ENCODE measurements at regions not wholly inside any gene's neighbourhood (a gene's known extent, or its start where the extent isn't known, plus 50 kb on each side); places are given as distances from the start of the nearest gene placed in this dataset.

GRCh38 chr3:17974206-17974841 lies 231.9 kb upstream of the TBC1D5 start:
- H3K27ac ChIP-seq = no peak overlapping the region

DNA sequence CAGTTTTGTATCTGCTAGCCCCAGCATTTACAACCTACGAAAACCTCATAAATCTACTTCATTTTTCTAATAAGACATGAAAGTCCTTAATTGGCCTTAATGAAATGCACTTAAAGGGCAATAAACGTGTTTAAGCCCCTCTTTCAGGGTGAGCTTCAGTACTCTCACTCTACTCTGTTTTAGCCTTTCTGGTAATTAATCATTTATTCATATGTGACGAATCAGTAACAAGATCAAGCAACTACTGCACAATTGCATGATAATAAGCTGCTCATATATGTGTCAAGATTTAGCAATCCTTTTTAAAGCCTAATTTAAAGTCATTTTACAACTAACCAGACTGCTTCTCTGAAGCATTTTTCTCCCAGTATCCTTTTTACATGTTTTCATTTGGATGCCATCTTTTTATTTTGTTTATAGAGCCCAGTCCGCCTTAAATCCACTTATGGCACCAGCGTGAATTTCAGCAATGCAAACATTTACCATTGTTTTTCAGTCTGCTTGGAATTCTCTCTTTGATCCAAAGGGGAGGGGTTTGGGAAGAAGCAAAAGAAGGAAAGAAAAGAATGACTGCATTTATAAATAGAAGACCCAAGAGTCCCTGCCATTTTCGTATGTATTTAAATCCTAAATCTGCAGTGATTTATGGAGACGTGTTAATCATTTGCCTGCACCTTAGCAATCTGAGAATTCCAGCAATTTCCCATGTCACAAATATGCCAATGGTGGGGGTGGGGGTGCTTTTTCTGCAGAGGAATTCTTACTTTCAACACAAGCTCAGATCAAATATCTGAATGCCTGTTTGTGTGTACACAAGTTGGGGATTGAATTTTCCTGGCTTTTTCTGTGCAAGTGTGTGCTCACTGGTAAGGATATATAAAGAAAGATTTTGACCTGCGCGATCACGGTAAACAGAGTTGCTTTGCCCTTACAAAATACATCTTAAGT lies 230.8 kb upstream of the TBC1D5 start:
- DNase-seq = peak in 3 of 4 donors; percentile 9 to 22 (median 12)
- no peak overlapping the region for H3K4me3 ChIP-seq
- 29 to 33% methylated on average over 10 of the region's 10 CpGs for WGBS, 2 donors
- peak; percentile 64 for ATAC-seq
- no peak for TF ChIP-seq CTCF (IDR thresholded peaks at IDR 0.05)
- TF ChIP-seq POLR2A (IDR thresholded peaks at IDR 0.05) = no peak
- intact Hi-C loops (cut with DNase I) = no loop called here
- no peaks in the 10 kb centered on the region for H3K27me3 ChIP-seq
- H3K27ac ChIP-seq = peak overlapping the region in 2 of 4 donors; percentile 32 to 35
- peaks cover 10% of the 10 kb centered on the region for H3K4me1 ChIP-seq
- no peaks in the 10 kb centered on the region for H3K9me3 ChIP-seq
- no peaks in the 10 kb centered on the region for H3K36me3 ChIP-seq (replicated peaks in 1 of 2; ENCODE audit: insufficient read depth in 1 of 2, low read depth in 2 of 2)

More at GRCh38 chr3:17974206-17974841, 231.9 kb upstream of the TBC1D5 start:
- intact Hi-C loops (cut with DNase I) = no loop called here
- ATAC-seq (no peak), DNase-seq (no peak)
- no peak for TF ChIP-seq POLR2A (IDR thresholded peaks at IDR 0.05)
- TF ChIP-seq CTCF (IDR thresholded peaks at IDR 0.05) = peak in 1 of 7 experiments; percentile 2
- H3K4me3 ChIP-seq = no peak overlapping the region
- peaks cover 10% of the 10 kb centered on the region for H3K4me1 ChIP-seq
- 79 to 92% methylated on average over 1 of the region's 1 CpG for WGBS, 2 donors
- no peaks in the 10 kb centered on the region for H3K9me3 ChIP-seq
- no peaks in the 10 kb centered on the region for H3K27me3 ChIP-seq
- no peaks in the 10 kb centered on the region for H3K36me3 ChIP-seq (replicated peaks in 1 of 2; ENCODE audit: insufficient read depth in 1 of 2, low read depth in 2 of 2)

DNA sequence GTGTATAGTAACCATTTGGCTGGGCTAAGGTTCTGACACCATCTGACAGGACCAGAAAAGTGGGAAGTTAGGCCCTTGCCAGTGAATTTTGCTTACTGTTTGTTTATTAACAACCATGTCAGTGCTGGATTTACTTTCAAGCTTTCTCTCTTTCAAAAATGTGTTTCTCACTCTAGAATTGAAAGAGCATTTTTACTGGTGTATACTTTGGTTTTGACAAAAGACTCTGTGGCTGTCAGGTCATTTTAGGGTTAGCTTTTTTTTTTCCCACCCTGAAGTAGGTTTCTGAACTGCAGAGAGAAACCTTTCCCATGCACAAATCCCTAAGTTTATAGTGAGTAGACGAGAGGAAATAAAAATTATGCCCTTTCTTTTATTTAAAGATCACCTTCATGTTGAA lies 230.0 kb upstream of the TBC1D5 start:
- no peak for TF ChIP-seq POLR2A (IDR thresholded peaks at IDR 0.05)
- no peak for TF ChIP-seq CTCF (IDR thresholded peaks at IDR 0.05)
- 52% methylated on average over 1 of the region's 1 CpG for whole genome bisulfite sequencing, 2 donors
- Histone ChIP-seq H3K27me3 (no peaks in the 10 kb centered on the region), H3K27ac (peak overlapping the region in 2 of 4 donors; percentile 32 to 35), H3K4me3 (no peak overlapping the region), H3K36me3 (replicated peaks in 1 of 2; ENCODE audit: insufficient read depth in 1 of 2, low read depth in 2 of 2) (no peaks in the 10 kb centered on the region), H3K4me1 (peaks cover 10% of the 10 kb centered on the region), H3K9me3 (no peaks in the 10 kb centered on the region)
- intact Hi-C loops (cut with DNase I) = no loop called here
- DNase-seq (no peak), ATAC-seq (no peak)

- Histone ChIP-seq H3K9me3 (no peaks in the 10 kb centered on the region), H3K4me1 (peaks cover 10% of the 10 kb centered on the region), H3K27ac (no peak overlapping the region), H3K36me3 (replicated peaks in 1 of 2; ENCODE audit: insufficient read depth in 1 of 2, low read depth in 2 of 2) (no peaks in the 10 kb centered on the region), H3K4me3 (no peak overlapping the region), H3K27me3 (no peaks in the 10 kb centered on the region)
- 50 to 67% methylated on average over 1 of the region's 1 CpG for WGBS, 2 donors
- intact Hi-C loops (cut with DNase I) = no loop called here
- TF ChIP-seq CTCF (IDR thresholded peaks at IDR 0.05) (no peak), POLR2A (IDR thresholded peaks at IDR 0.05) (no peak)
- ATAC-seq (no peak), DNase-seq (no peak)
These were observed 229.6 kb upstream of the TBC1D5 start for GRCh38 chr3:17972030-17972429.
